NCI-H2107 treated with DMSO at 0.1 percent for 48 hours (cell line): ENCODE measurements at regions not wholly inside any gene's neighbourhood (a gene's known extent, or its start where the extent isn't known, plus 50 kb on each side); places are given as distances from the start of the nearest gene placed in this dataset.

Source experiments
- DNase-seq: peaks from one replicate; lab custom pipeline; 2025; ENCODE audit not compliant: unreplicated experiment; lab: John Stamatoyannopoulos, UW

- DNase-seq, result no peak
Observed at GRCh38 chr2:236654496-236654895, 84.9 kb downstream of the ACKR3 start.

DNA sequence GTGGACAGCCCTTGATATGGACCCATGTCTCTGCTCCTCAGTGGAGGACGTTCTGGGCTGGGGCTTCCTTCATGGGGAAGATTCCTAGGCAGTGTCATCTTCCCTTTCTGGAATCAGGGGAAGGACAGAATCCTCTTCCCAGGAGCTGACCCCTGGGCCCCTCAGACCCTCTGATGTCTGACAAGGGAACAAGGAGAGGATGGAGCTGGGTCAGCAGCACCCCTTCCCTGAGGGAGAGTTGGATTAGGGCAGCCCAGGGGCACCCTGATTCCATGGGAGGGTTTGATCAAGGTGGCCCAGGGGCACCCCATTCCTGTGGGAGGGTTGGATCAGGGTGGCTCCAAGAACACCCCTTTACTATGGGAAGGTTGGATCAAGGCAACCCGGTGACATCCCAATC lies 86.5 kb downstream of the ACKR3 start:
- DNase-seq, result no peak

DNA sequence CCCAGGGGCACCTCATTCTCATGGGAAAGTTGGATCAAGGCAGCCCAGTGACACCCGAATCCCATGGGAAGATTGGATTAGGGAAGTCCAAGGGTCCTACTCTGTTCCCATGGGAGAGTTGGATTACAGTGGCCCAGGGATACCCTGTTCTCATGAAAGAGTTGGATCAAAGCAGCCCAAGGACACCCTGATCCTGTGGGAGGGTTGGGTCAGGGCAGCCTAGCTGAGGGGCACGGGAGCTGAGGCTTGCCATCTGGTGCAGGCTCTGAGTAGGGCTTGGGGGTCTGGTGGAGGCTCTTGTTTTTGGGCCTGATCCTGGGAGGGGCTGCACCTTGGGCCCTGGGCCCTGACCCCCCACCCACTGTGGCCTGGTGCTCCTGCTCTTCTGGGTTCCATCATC lies 87.1 kb downstream of the ACKR3 start:
- no peak for DNase-seq

DNA sequence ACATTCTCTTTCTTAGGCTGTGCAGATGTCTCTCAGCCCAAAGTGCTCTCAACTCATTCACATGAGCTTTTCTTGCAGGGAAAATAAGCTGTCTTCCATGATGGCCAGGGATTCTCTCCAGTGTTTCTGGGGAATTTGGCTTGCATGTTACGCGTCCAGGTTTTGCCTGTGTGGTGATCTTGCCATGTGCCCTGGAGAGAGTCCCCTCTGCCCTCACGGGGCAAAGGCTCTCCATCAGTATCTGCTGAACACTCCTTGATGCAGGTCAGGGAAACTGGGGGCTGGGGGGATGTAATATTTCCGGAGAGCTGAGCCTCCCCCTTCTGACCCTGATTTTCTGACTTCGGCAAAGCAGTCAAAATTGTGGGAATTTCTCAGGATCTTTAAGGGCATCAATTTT lies 87.6 kb downstream of the ACKR3 start:
- no peak for DNase-seq

- no peak for DNase-seq
Observed at GRCh38 chr2:236657801-236658200, 88.2 kb downstream of the ACKR3 start.

GRCh38 chr2:236658974-236659757 lies 89.5 kb downstream of the ACKR3 start:
- DNase-seq, result no peak

DNA sequence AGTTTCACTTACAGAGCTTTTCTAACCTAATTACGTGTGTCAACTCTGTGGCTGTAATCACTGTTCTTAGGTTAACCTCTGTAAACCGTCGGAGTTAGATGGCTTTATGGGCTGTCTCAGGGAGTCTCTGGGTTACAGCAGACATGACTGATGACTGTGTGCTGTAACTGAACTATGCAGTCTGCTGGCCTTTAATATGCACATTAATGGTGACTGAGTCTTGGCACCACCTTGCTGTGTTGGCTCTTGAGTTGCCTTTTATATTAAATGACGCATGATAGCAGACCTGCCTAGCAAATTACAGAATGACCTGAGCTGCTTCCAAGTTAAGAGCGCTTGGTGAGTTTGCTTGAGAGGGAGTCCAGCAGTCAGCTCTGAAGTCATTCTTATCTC lies 90.1 kb downstream of the ACKR3 start:
- peak; percentile 58 for DNase-seq

DNA sequence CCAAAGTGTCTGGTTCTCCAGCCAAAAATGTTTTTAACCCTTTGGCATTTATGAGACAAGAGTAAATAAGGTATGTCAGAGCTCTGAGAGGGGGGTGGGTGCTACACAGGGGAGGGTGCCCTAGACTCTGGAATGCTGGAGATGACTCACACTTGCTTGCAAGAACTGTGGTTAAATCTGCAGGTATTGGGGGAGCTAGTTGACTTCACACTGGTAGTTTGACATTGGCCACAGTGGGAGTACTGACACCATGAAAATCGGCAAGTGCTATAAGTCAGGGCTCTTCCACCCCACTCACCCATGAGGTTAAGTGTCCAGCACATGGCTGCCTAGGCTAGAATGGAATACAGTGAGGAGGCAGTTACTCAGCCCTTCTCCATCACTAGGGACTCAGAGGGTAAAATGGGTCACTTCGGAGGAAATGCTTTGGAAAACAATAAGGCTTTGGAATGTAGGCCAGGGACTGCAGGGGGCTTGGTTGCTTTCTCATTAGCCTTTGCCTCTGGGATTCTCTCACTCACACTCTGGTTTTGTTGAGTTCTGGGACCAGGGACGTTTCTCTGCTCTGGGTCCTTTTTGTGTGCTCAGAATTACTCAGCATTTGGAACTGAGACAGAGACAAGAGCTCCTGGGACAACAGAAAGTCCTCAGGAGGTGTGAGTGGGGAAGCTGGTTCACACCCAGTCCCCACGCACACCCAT lies 91.6 kb downstream of the ACKR3 start:
- DNase-seq, result no peak

DNA sequence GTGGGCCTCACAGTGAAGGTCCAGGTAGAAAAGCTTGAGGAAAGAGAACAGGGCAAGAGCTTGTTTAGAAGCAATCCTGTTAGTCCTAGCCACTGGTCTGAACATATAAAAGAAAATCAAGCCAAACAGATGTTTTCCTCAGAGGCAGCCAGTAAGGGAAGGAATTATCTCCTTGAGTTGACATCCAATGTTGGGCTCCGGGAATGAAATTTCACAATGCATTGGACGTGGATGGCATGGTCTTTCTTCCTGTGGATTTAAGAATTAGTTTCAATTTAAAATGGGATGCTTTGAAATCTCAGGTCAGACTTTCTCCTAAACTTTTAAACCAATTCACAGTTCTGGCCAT lies 92.1 kb downstream of the ACKR3 start:
- DNase-seq, result no peak

DNA sequence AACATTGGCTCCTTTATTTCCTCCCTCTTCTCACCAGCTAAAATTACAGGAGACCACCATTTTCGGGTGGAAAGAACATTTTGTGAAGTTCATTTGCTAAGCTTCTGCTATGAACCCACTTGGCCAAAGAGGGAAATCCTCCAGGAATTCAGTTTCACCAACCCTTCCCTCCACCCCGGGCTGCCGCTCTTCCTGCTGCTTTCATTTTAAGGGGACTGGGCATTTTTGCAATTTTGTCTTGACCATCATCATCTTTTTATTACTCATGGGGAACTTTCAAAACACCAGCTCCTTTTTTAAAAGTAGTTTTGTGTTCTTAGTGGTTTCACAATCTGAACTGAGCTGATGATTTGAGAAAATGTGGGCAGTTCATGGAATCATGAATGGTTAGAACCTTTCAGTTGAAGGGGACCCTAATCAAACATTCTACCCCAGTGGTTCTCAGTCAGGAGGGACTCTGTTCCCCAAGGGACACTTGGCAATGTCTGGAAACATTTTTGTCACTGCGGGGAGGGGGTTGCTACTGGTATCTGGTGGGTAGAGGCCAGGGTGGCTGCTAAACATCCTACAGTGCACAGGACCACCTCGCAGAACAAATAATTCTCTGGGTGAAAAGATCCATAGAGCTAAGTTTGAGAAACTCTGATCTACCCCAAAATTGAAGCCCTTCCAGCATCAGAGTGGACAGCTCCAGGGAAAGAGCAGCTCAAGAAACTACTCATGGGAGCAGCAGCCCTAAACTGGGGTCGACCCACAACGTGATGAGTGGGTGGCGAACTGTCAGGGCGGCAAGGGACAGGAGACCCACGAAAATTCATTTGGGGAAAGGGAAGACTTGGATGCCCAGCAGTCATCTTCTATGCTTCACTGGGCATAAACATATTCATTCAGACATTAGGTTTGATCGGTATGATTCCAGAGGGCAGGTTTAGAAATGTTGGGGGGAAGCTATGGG lies 92.9 kb downstream of the ACKR3 start:
- no peak for DNase-seq

DNA sequence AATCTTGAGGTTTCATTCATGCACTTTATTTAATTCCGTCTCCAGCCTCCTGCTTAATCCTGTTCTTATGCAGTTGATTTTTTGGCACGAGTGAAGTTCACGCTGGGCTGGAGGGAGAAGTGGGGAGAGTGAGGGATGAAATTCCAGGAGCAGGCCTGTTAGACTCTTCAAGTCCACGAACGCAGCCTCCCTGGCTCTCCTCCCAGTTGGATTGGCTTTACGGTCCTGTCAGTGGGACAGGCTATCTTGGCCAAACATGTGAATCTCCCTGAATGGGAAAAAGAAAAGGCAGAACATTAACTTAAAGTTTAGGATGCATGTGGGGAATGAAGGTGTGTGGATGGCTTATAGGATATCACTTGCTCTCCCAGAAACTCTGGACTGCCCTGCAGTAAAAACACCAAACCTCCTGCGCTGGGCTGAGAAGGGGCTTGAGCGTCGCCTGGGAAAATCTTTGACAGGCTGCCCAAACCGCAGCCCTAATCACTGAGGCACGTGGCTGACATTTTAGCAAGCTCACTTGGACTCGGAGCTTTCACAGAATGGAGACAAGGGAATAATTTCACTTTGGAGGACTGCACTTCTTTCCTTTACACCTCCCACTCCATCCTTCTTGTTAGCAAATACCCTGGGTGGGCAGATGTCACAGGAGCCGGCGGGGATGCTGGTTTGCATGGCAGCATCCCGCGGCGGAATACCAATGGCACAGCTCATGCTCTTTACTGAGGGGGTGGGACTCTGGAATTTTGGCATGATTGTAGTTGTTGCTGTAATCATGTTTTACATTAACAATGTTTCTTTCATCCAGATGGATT lies 93.9 kb downstream of the ACKR3 start:
- DNase-seq, result no peak

DNA sequence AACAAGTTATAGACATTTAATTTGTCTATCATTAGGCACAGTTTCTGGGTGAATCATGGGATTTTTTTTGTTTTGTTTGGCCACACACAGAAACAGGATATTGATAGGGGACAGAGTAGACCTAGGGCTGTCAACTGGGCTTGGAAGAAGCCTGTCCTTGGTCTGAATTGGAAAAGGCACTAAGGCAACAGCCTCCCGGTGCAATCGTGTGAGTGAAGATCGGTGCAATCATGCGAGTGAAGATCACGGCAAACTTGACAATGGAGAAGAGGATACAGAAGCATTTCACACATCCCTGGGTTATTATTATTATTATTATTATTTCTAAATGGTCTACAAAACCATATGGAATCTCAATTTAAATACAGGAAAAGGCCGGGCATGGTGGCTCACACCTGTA lies 94.5 kb downstream of the ACKR3 start:
- DNase-seq, result no peak

DNA sequence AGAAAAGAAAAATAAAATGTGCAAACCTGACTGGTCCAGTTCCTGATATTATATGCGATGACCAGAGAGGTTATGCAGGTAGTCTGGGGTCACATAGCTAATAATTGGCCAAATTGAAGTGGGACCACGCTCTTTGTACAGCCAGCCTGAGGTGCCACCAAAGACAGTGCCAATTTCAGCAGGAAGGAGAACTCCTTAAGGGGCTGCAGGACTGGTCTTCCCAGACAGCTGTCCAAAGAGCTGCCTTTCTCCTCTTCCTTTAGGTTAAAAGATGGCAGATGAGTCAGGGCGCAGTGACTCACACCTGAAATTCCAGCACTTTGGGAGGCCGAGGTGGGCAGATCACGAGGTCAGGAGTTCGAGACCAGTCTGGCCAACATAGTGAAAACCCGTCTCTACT lies 95.5 kb downstream of the ACKR3 start:
- DNase-seq, result no peak

GRCh38 chr2:236665572-236666118 lies 96.0 kb downstream of the ACKR3 start:
- DNase-seq, result no peak

DNA sequence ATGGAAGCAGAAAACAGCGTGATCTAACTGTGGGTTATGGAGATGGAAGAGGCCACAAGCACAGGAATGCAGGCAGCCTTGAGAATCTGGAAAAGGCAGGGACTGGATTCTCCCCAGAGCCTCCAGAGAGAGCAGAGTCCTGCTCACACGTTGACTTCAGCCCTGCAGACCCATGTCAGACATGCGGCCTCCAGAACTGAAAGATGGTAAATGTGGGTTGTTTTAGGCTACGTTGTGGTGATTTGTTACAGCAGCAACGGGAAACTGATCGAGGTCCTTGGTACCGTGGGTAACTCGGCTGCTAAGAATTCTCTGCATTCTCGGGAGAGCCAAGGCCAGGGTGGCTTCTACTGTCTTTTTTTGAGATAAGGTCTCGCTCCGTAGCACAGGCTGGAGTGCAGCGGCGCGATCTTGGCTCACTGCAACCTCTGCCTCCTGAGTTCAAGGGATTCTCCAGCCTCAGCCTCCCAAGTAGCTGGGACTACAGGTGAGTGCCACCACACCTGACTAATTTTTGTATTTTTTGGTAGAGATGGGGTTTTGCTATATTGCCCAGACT lies 97.1 kb downstream of the ACKR3 start:
- DNase-seq, result no peak

- no peak for DNase-seq
Observed at GRCh38 chr2:236667526-236667925, 97.9 kb downstream of the ACKR3 start.

- DNase-seq, result no peak
Observed at GRCh38 chr2:236668531-236668969, 98.9 kb downstream of the ACKR3 start.

GRCh38 chr2:236670235-236670620 lies 100.6 kb downstream of the ACKR3 start:
- no peak for DNase-seq

DNA sequence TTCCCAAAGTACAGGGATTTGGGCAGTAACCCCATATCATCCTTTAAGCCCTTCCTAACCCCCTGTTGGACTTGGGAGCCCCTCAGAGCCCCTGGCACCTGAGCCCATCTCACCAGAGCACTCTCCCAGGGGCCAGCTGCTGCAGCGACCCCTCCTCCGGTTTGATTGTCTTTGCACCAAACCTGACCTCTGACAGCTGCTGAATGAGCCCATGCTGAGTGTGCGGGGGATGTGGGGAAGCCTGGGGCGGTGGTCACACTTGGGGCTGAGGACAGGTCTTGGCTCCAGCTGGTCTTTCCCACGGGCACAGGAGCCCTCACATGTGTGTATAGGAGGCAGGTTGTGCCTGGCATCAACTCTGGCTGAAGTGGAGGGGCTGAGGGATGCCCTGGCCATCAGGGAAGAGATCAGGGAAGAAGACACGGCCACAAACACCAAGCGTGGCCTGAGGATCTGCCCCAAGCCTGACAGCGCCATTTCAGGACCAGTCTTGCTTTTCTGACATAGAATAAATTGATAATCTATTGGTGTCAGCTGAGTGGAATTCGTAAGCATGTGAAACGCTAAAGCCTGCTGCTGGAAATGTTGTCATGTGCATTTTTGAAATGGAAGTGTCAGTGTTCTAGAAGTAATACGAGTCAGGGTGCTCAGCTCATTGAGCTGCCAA lies 102.4 kb downstream of the ACKR3 start:
- no peak for DNase-seq

GRCh38 chr2:236672606-236673005 lies 103.0 kb downstream of the ACKR3 start:
- no peak for DNase-seq
